Vagina (tissue), 2 donors: ENCODE measurements at regions not wholly inside any gene's neighbourhood (a gene's known extent, or its start where the extent isn't known, plus 50 kb on each side); places are given as distances from the start of the nearest gene placed in this dataset.

Experiments
- CTCF ChIP-seq, 3 experiments: fragments of 450-650 bp in 2 of 3; fragments of 200-600 bp in 1 of 3; sonication (generic) in 1 of 3; IDR thresholded peaks; one replicate each; pipeline ENCODE4 v1.5.1; 2017 to 2019; ENCODE audit warnings: antibody characterized with exemption in 3 of 3, mild to moderate bottlenecking in 2 of 3, moderate library complexity in 2 of 3
- POLR2AphosphoS5 ChIP-seq, 2 donors: sonication (generic); formaldehyde crosslinking; IDR thresholded peaks; one replicate each; pipeline ENCODE4 v1.9.0; 2017; ENCODE audit warnings: antibody characterized with exemption in 2 of 2, mild to moderate bottlenecking in 2 of 2, low read depth in 1 of 2; ENCODE audit not compliant: insufficient read depth in 1 of 2

- TF ChIP-seq POLR2AphosphoS5 (IDR thresholded peaks at IDR 0.05; ENCODE audit: insufficient read depth in 1 of 2, low read depth in 1 of 2) (no peak), CTCF (IDR thresholded peaks at IDR 0.05) (no peak)
Observed at GRCh38 chr2:57160976-57161375, 885.6 kb upstream of the VRK2 start.
